NT2/D1 (cell line): ENCODE measurements at regions not wholly inside any gene's neighbourhood (a gene's known extent, or its start where the extent isn't known, plus 50 kb on each side); places are given as distances from the start of the nearest gene placed in this dataset.

ENCODE experiments used
- DNase-seq: peaks from one replicate; pipeline ENCODE4 v3.0.0-alpha.2; 2011; ENCODE audit warnings: low read depth, low spot score
- H3K27me3 ChIP-seq: 2 replicates; pipeline ENCODE4 v1.6.0; 2011; ENCODE audit warnings: mild to moderate bottlenecking; ENCODE audit not compliant: insufficient read length, insufficient read depth
- H3K36me3 ChIP-seq: 2 replicates; pipeline ENCODE4 v1.6.1; 2011; ENCODE audit warnings: mild to moderate bottlenecking, low read length, mixed read lengths; ENCODE audit not compliant: insufficient read depth, insufficient read length
- H3K4me1 ChIP-seq: 2 replicates; pipeline ENCODE4 v1.5.1; 2011; ENCODE audit not compliant: insufficient read depth, insufficient read length
- H3K4me3 ChIP-seq: 2 replicates; pipeline ENCODE4 v1.5.1; 2011; ENCODE audit warnings: low read depth; ENCODE audit not compliant: insufficient read length
- H3K9ac ChIP-seq: 2 replicates; pipeline ENCODE4 v1.6.0; 2011; ENCODE audit warnings: low read depth; ENCODE audit not compliant: insufficient read length
- H3K9me3 ChIP-seq: 2 replicates; pipeline ENCODE4 v1.5.1; 2011; ENCODE audit warnings: mild to moderate bottlenecking, low read length; ENCODE audit not compliant: insufficient read depth
- SUZ12 ChIP-seq: IDR thresholded peaks from 2 replicates; pipeline ENCODE4 v1.6.1; 2011; ENCODE audit not compliant: insufficient read length, insufficient read depth; ENCODE audit errors: extremely low read depth
- YY1 ChIP-seq: IDR thresholded peaks from 2 replicates; pipeline ENCODE4 v1.6.1; 2011; ENCODE audit not compliant: insufficient read length, insufficient read depth
- ZNF274 ChIP-seq: IDR thresholded peaks from 2 replicates; pipeline ENCODE4 v1.6.1; 2011; ENCODE audit warnings: mild to moderate bottlenecking, low read depth, low read length

- H3K4me3 ChIP-seq = no peak overlapping the region
- H3K36me3 ChIP-seq = no peaks in the 10 kb centered on the region
- no peak for TF ChIP-seq ZNF274
- no peak for TF ChIP-seq SUZ12
- no peak for TF ChIP-seq YY1
- H3K27me3 ChIP-seq = no peaks in the 10 kb centered on the region
- no peaks in the 10 kb centered on the region for H3K9me3 ChIP-seq
- H3K9ac ChIP-seq = no peak overlapping the region
- H3K4me1 ChIP-seq = no peaks in the 10 kb centered on the region
- no peak for DNase-seq
These were observed 228.3 kb downstream of the SIM1 start for GRCh38 chr6:100236389-100236788.

GRCh38 chr6:100235631-100236030 is 229.1 kb downstream of the SIM1 start:
- DNase-seq = no peak
- Histone ChIP-seq H3K9me3 (no peaks in the 10 kb centered on the region), H3K4me3 (no peak overlapping the region), H3K9ac (no peak overlapping the region), H3K4me1 (no peaks in the 10 kb centered on the region), H3K27me3 (no peaks in the 10 kb centered on the region), H3K36me3 (no peaks in the 10 kb centered on the region)
- TF ChIP-seq SUZ12 (no peak), ZNF274 (no peak), YY1 (no peak)

GRCh38 chr6:100234625-100235024 is 230.1 kb downstream of the SIM1 start:
- H3K4me1 ChIP-seq = no peaks in the 10 kb centered on the region
- TF ChIP-seq ZNF274 (no peak), YY1 (no peak), SUZ12 (no peak)
- no peak for DNase-seq
- H3K27me3 ChIP-seq = no peaks in the 10 kb centered on the region
- no peak overlapping the region for H3K4me3 ChIP-seq
- no peak overlapping the region for H3K9ac ChIP-seq
- no peaks in the 10 kb centered on the region for H3K36me3 ChIP-seq
- H3K9me3 ChIP-seq = no peaks in the 10 kb centered on the region

- no peaks in the 10 kb centered on the region for H3K9me3 ChIP-seq
- no peak overlapping the region for H3K4me3 ChIP-seq
- H3K27me3 ChIP-seq = peaks cover 5% of the 10 kb centered on the region
- no peak overlapping the region for H3K9ac ChIP-seq
- no peak for TF ChIP-seq YY1
- TF ChIP-seq ZNF274 = no peak
- TF ChIP-seq SUZ12 = no peak
- no peak for DNase-seq
- no peaks in the 10 kb centered on the region for H3K36me3 ChIP-seq
- H3K4me1 ChIP-seq = no peaks in the 10 kb centered on the region
These were observed 231.7 kb downstream of the SIM1 start for GRCh38 chr6:100232781-100233573.

GRCh38 chr6:100230953-100231316 is 233.8 kb downstream of the SIM1 start:
- Histone ChIP-seq H3K9me3 (no peaks in the 10 kb centered on the region), H3K36me3 (no peaks in the 10 kb centered on the region), H3K4me3 (no peak overlapping the region), H3K27me3 (peaks cover 5% of the 10 kb centered on the region), H3K9ac (no peak overlapping the region), H3K4me1 (no peaks in the 10 kb centered on the region)
- no peak for DNase-seq
- TF ChIP-seq YY1 (no peak), ZNF274 (no peak)

- Histone ChIP-seq H3K4me1 (no peaks in the 10 kb centered on the region), H3K9ac (no peak overlapping the region), H3K36me3 (no peaks in the 10 kb centered on the region), H3K4me3 (no peak overlapping the region), H3K9me3 (no peaks in the 10 kb centered on the region), H3K27me3 (peaks cover 5% of the 10 kb centered on the region)
- no peak for DNase-seq
- TF ChIP-seq ZNF274 (no peak), YY1 (no peak), SUZ12 (no peak)
These were observed 234.4 kb downstream of the SIM1 start for GRCh38 chr6:100230115-100230952.

- DNase-seq = no peak
- H3K27me3 ChIP-seq = peaks cover 5% of the 10 kb centered on the region
- TF ChIP-seq SUZ12 = no peak
- no peak for TF ChIP-seq ZNF274
- no peak for TF ChIP-seq YY1
- H3K9me3 ChIP-seq = no peaks in the 10 kb centered on the region
- no peak overlapping the region for H3K9ac ChIP-seq
- no peak overlapping the region for H3K4me3 ChIP-seq
- H3K4me1 ChIP-seq = no peaks in the 10 kb centered on the region
- H3K36me3 ChIP-seq = no peaks in the 10 kb centered on the region
These were observed 235.2 kb downstream of the SIM1 start for GRCh38 chr6:100229512-100229911.
